ENCODE measurements at regions not wholly inside any gene's neighbourhood (a gene's known extent, or its start where the extent isn't known, plus 50 kb on each side); places are given as distances from the start of the nearest gene placed in this dataset.
"Not testable (repeated sequence)": the region's sequence is repeated elsewhere in the genome, so short reads cannot be mapped to it uniquely, and the experiment has no call there.

- DNase-seq: no peak
- 78 to 89% (median 83%) methylated on average over 7 of the region's 7 CpGs for WGBS, 5 donors
- intact Hi-C loops (cut with DNase I; ENCODE audit: low total_unique reads): no loop called here
- Histone ChIP-seq H3K9me3 (no peaks in the 10 kb centered on the region), H3K4me3 (no peak overlapping the region), H3K36me3 (no peaks in the 10 kb centered on the region), H3K4me1 (no peaks in the 10 kb centered on the region), H3K27me3 (replicated peaks in 1 of 7) (no peaks in the 10 kb centered on the region), H3K27ac (no peak overlapping the region)
- TF ChIP-seq CTCF (IDR thresholded peaks at IDR 0.05 in 8 of 11, conservative IDR thresholded peaks at IDR 0.05 in 3 of 11) (no peak), POLR2AphosphoS5 (IDR thresholded peaks at IDR 0.05) (no peak), POLR2A (IDR thresholded peaks at IDR 0.05) (no peak)
Observed at GRCh38 chr20:11995805-11996567, 78.3 kb downstream of the BTBD3 start.

- intact Hi-C loops (cut with DNase I; ENCODE audit: low total_unique reads); DNase-seq; H3K27ac ChIP-seq; H3K36me3 ChIP-seq; H3K9me3 ChIP-seq; H3K4me1 ChIP-seq; H3K27me3 ChIP-seq (replicated peaks in 1 of 7); H3K4me3 ChIP-seq: not testable (repeated sequence)
- 90 to 100% (median 100%) methylated on average over 1 of the region's 1 CpG for WGBS, 5 donors
Observed at GRCh38 chr20:12004776-12005175, 87.1 kb downstream of the BTBD3 start.

GRCh38 chr20:12012241-12013222, 94.8 kb downstream of the BTBD3 start:
- H3K27me3 ChIP-seq (replicated peaks in 1 of 7): no peaks in the 10 kb centered on the region
- no peaks in the 10 kb centered on the region for H3K9me3 ChIP-seq
- no peak for DNase-seq
- TF ChIP-seq CTCF (IDR thresholded peaks at IDR 0.05 in 8 of 11, conservative IDR thresholded peaks at IDR 0.05 in 3 of 11): peak; percentile 42 to 86 (median 77)
- TF ChIP-seq POLR2AphosphoS5 (IDR thresholded peaks at IDR 0.05): no peak
- no peak for TF ChIP-seq POLR2A (IDR thresholded peaks at IDR 0.05)
- peak overlapping the region in 1 of 8 donors; percentile 34 for H3K4me3 ChIP-seq
- WGBS, 5 donors: 60 to 69% (median 64%) methylated on average over 9 of the region's 9 CpGs
- no peaks in the 10 kb centered on the region for H3K36me3 ChIP-seq
- H3K4me1 ChIP-seq: peaks cover 0 to 8% (median 0%) of the 10 kb centered on the region in 6 donors
- H3K27ac ChIP-seq: no peak overlapping the region
- intact Hi-C loops (cut with DNase I; ENCODE audit: low total_unique reads): no loop called here

- H3K36me3 ChIP-seq: no peaks in the 10 kb centered on the region
- H3K4me3 ChIP-seq: no peak overlapping the region
- 67 to 97% (median 80%) methylated on average over 4 of the region's 4 CpGs for WGBS, 5 donors
- TF ChIP-seq POLR2A (IDR thresholded peaks at IDR 0.05): no peak
- TF ChIP-seq POLR2AphosphoS5 (IDR thresholded peaks at IDR 0.05): no peak
- no peak for TF ChIP-seq CTCF (IDR thresholded peaks at IDR 0.05 in 8 of 11, conservative IDR thresholded peaks at IDR 0.05 in 3 of 11)
- H3K27me3 ChIP-seq (replicated peaks in 1 of 7): no peaks in the 10 kb centered on the region
- H3K4me1 ChIP-seq: peaks cover 0 to 8% (median 0%) of the 10 kb centered on the region in 6 donors
- no peak overlapping the region for H3K27ac ChIP-seq
- intact Hi-C loops (cut with DNase I; ENCODE audit: low total_unique reads): no loop called here
- DNase-seq: no peak
- H3K9me3 ChIP-seq: no peaks in the 10 kb centered on the region
Observed at GRCh38 chr20:12014276-12014675, 96.6 kb downstream of the BTBD3 start.
